GM23248 (cell line): ENCODE measurements at regions not wholly inside any gene's neighbourhood (a gene's known extent, or its start where the extent isn't known, plus 50 kb on each side); places are given as distances from the start of the nearest gene placed in this dataset.

Experiments
- DNase-seq: peaks from one replicate; pipeline ENCODE4 v3.0.0-alpha.2; 2015
- H2AFZ ChIP-seq: fragments of 200-600 bp; sonication (generic); 2 replicates; pipeline ENCODE4 v1.6.1; 2016; ENCODE audit warnings: antibody characterized with exemption
- H3F3A ChIP-seq: fragments of 200-600 bp; sonication (generic); 2 replicates; pipeline ENCODE4 v1.6.1; 2016; ENCODE audit warnings: mild to moderate bottlenecking, antibody characterized with exemption, mixed run types; ENCODE audit not compliant: insufficient read depth
- H3K27ac ChIP-seq: fragments of 200-600 bp; sonication (generic); 2 replicates; pipeline ENCODE4 v1.5.1; 2016; ENCODE audit warnings: mild to moderate bottlenecking
- H3K27me3 ChIP-seq: fragments of 200-600 bp; sonication (generic); replicated peaks from 2 replicates; pipeline ENCODE4 v1.6.1; 2016; ENCODE audit warnings: mild to moderate bottlenecking; ENCODE audit not compliant: insufficient read depth
- H3K36me3 ChIP-seq: fragments of 200-600 bp; sonication (generic); 2 replicates; pipeline ENCODE4 v1.6.1; 2016; ENCODE audit warnings: low read depth, mild to moderate bottlenecking
- H3K4me1 ChIP-seq: fragments of 200-600 bp; sonication (generic); 2 replicates; pipeline ENCODE4 v1.6.1; 2016; ENCODE audit warnings: mild to moderate bottlenecking; ENCODE audit not compliant: insufficient read depth
- H3K4me2 ChIP-seq: fragments of 200-600 bp; sonication (generic); one replicate; pipeline ENCODE4 v1.6.1; 2016; ENCODE audit warnings: mild to moderate bottlenecking; ENCODE audit not compliant: unreplicated experiment
- H3K4me3 ChIP-seq: fragments of 200-600 bp; sonication (generic); 2 replicates; pipeline ENCODE4 v1.5.1; 2016; ENCODE audit warnings: mild to moderate bottlenecking
- H3K79me2 ChIP-seq: fragments of 200-600 bp; sonication (generic); 2 replicates; pipeline ENCODE4 v1.6.1; 2016; ENCODE audit warnings: mild to moderate bottlenecking; ENCODE audit not compliant: insufficient read depth
- H3K9ac ChIP-seq: fragments of 200-600 bp; sonication (generic); 2 replicates; pipeline ENCODE4 v1.6.1; 2016; ENCODE audit warnings: mild to moderate bottlenecking
- H3K9me2 ChIP-seq: fragments of 200-600 bp; sonication (generic); 2 replicates; pipeline ENCODE4 v1.6.1; 2016; ENCODE audit warnings: mixed run types, mild to moderate bottlenecking, moderate library complexity; ENCODE audit not compliant: insufficient read depth
- H3K9me3 ChIP-seq: fragments of 200-600 bp; sonication (generic); one replicate; pipeline ENCODE4 v1.6.1; 2017; ENCODE audit warnings: low read depth
- H4K20me1 ChIP-seq: fragments of 200-600 bp; sonication (generic); 2 replicates; pipeline ENCODE4 v1.6.0; 2016; ENCODE audit not compliant: insufficient read depth
- EZH2 ChIP-seq: fragments of 200-600 bp; sonication (generic); IDR thresholded peaks from 2 replicates; pipeline ENCODE4 v1.6.1; 2018; ENCODE audit warnings: antibody characterized with exemption, mild to moderate bottlenecking; ENCODE audit not compliant: insufficient read depth, poor library complexity, severe bottlenecking
- EZH2phosphoT487 ChIP-seq: fragments of 200-600 bp; sonication (generic); IDR thresholded peaks from 2 replicates; pipeline ENCODE4 v1.6.1; 2018; ENCODE audit warnings: antibody characterized with exemption, moderate library complexity, mild to moderate bottlenecking, low read depth; ENCODE audit not compliant: insufficient read depth
- WGBS, 2 experiments: methylation state at CpG; one replicate each; pipeline ENCODE4 v1.1.6; 2015 to 2017; ENCODE audit warnings: low lambda C conversion rate in 2 of 2, low coverage in 1 of 2; ENCODE audit errors: missing lambda C conversion rate in 2 of 2; 5-methylcytosine and 5-hydroxymethylcytosine counted together
- in situ Hi-C: fragments of 300-500 bp; cut with MboI; formaldehyde crosslinking; loops from 2 replicates; pipeline ENCODE4 v1.15.0; 2020

GRCh38 chr10:2929480-2930258, 137.7 kb upstream of the PFKP start:
- no peaks in the 10 kb centered on the region for H3K79me2 ChIP-seq
- no peak for DNase-seq
- no peak overlapping the region for H3K9ac ChIP-seq
- no peaks in the 10 kb centered on the region for H3K9me2 ChIP-seq
- no peaks in the 10 kb centered on the region for H3K4me1 ChIP-seq
- no peaks in the 10 kb centered on the region for H3K9me3 ChIP-seq
- H4K20me1 ChIP-seq = no peaks in the 10 kb centered on the region
- H3K27me3 ChIP-seq = peaks cover 37% of the 10 kb centered on the region
- no peak overlapping the region for H3K4me2 ChIP-seq
- no peaks in the 10 kb centered on the region for H3K36me3 ChIP-seq
- in situ Hi-C loops = loop anchor here (5.0 kb wide), 1 partner anchor 113 kb away; no protein-coding TSS in a partner anchor
- H2AFZ ChIP-seq = no peak overlapping the region
- H3K4me3 ChIP-seq = no peak overlapping the region
- WGBS, 2 experiments = 30% methylated on average over 10 of the region's 10 CpGs
- TF ChIP-seq EZH2phosphoT487 (no peak), EZH2 (no peak)
- no peaks in the 10 kb centered on the region for H3F3A ChIP-seq
- no peak overlapping the region for H3K27ac ChIP-seq

DNA sequence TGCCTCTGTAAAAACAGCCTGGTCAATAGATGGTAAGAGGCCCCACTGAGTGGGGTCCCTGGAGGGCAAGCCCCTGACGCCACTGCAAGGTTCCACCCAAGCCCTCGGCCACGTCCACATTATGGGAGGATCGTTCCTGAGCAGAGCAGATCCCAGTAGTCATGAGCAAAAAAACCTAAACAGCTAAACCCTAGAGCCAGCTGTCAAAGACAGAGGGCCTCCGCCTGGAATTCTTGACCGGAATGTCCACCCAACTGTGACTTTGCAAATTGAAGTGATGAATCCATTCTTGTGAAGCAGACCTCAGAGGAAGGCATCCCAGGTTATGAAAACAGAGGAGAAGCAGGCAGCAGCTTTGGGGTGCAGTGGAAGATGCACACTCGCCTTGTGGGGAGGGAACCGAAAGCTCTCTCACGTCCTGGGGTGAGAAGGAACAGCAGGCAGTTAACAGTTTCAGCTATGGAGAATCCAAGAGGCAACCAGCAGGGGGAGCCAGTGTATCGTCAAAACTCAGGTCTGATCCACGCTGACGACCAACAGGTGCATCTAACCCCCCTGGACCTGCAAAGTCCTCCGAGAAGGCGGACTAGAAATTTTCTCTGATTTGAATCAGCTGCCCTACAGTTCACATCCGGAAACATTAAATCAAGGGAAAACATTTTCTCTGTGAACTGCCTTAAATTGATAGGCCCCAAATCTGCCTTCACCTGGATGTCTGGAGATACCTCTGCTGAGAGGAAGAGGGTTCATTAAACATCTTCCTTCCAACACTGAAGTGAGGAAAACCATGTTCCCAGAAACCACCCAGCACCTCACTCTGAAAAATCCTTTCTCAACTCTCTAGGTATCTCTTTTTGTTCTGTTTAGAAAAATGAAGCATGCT, 139.1 kb upstream of the PFKP start:
- TF ChIP-seq EZH2phosphoT487 (no peak), EZH2 (no peak)
- no peak overlapping the region for H3K27ac ChIP-seq
- no peak overlapping the region for H3K4me3 ChIP-seq
- no peaks in the 10 kb centered on the region for H3K79me2 ChIP-seq
- no peaks in the 10 kb centered on the region for H3K9me2 ChIP-seq
- no peak overlapping the region for H3K9ac ChIP-seq
- H2AFZ ChIP-seq = no peak overlapping the region
- no peaks in the 10 kb centered on the region for H3K4me1 ChIP-seq
- in situ Hi-C loops = loop anchor here (5.0 kb wide), 1 partner anchor 114 kb away; no protein-coding TSS in a partner anchor
- H3K36me3 ChIP-seq = no peaks in the 10 kb centered on the region
- peaks cover 25% of the 10 kb centered on the region; the same call in 1 of the 2 replicates for H3K27me3 ChIP-seq
- H3F3A ChIP-seq = no peaks in the 10 kb centered on the region
- no peak overlapping the region for H3K4me2 ChIP-seq
- no peaks in the 10 kb centered on the region for H4K20me1 ChIP-seq
- peak; percentile 67 for DNase-seq
- no peaks in the 10 kb centered on the region for H3K9me3 ChIP-seq
- WGBS, 2 experiments = 30 to 32% methylated on average over 15 of the region's 15 CpGs

DNA sequence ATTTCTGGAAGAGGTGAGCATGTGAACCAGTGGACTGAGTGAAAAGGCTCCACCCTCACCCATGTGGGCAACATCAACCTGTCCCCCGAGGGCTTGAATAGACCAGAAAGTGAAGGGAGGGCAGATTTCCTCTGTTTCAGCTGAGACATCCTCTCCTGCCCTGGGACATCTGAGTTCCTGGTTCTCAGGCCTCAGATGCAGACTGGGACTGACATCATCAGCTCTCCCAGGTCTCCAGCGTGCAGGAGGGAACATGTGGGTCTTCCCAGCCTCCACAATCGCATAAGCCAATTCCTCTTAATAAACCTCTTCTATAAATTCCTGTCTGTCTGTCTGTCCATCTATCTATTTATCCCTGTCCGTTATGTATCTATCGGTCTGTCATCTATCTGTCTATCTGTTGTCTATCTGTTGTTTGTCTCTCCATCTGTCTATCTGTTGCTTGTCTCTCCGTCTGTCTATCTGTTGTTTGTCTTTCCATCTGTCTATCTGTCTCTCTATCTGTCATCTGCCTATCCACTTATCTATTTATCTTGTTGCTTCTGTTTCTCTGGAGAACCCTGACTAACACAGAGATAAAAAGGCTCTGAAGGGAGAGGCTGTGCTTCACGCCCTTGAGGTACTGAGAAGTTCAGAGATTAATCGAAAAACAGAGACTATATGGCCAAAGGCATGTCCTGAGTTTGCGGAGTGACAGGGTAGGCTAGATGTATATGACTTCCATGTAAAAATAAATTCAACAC, 140.3 kb upstream of the PFKP start:
- Histone ChIP-seq H3K4me3 (no peak overlapping the region), H3K9me3 (no peaks in the 10 kb centered on the region), H3K4me1 (no peaks in the 10 kb centered on the region), H3K9ac (no peak overlapping the region), H3K27ac (no peak overlapping the region), H4K20me1 (no peaks in the 10 kb centered on the region), H2AFZ (no peak overlapping the region), H3F3A (no peaks in the 10 kb centered on the region), H3K4me2 (no peak overlapping the region), H3K36me3 (no peaks in the 10 kb centered on the region), H3K27me3 (peaks cover 17% of the 10 kb centered on the region; the same call in 1 of the 2 replicates), H3K79me2 (no peaks in the 10 kb centered on the region), H3K9me2 (no peaks in the 10 kb centered on the region)
- WGBS, 2 experiments = 56 to 62% methylated on average over 9 of the region's 9 CpGs
- in situ Hi-C loops = loop anchor here (5.0 kb wide), 1 partner anchor 115 kb away; no protein-coding TSS in a partner anchor
- DNase-seq = no peak
- TF ChIP-seq EZH2 (no peak), EZH2phosphoT487 (no peak)

DNA sequence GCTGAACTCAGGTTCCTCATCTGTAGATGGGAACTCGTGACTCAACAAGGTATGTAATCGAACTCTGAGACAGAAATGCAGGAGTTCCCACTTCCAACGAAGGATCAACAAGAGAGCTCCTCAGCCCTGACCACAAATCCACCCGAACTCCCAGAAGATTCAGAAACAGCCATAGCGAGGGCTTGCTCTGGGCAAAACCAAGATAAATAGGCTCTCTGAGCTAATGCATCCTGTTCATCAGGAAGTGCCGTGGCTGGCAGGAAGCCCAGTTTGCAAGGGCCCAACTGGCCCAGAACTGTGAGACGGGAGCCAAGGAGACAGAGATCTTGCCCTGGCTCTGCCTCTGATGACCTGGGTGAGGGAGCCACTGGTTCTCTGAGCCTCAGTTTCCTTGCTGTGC, 141.7 kb upstream of the PFKP start:
- no peaks in the 10 kb centered on the region for H3K36me3 ChIP-seq
- TF ChIP-seq EZH2 = no peak
- TF ChIP-seq EZH2phosphoT487 = no peak
- no peak overlapping the region for H3K4me2 ChIP-seq
- H3K4me1 ChIP-seq = no peaks in the 10 kb centered on the region
- no peak for DNase-seq
- H3K27me3 ChIP-seq = peaks cover 14% of the 10 kb centered on the region; the same call in 1 of the 2 replicates
- no peaks in the 10 kb centered on the region for H3K9me3 ChIP-seq
- H3K27ac ChIP-seq = no peak overlapping the region
- in situ Hi-C loops = loop anchor here (5.0 kb wide), 1 partner anchor 117 kb away; no protein-coding TSS in a partner anchor
- no peak overlapping the region for H3K9ac ChIP-seq
- no peaks in the 10 kb centered on the region for H4K20me1 ChIP-seq
- no peaks in the 10 kb centered on the region for H3F3A ChIP-seq
- H3K4me3 ChIP-seq = no peak overlapping the region
- H3K79me2 ChIP-seq = no peaks in the 10 kb centered on the region
- no peak overlapping the region for H2AFZ ChIP-seq
- no peaks in the 10 kb centered on the region for H3K9me2 ChIP-seq
- whole genome bisulfite sequencing, 2 experiments = 68 to 73% methylated on average over 7 of the region's 7 CpGs
